Hepatocyte (in vitro differentiated cells): ENCODE measurements at regions not wholly inside any gene's neighbourhood (a gene's known extent, or its start where the extent isn't known, plus 50 kb on each side); places are given as distances from the start of the nearest gene placed in this dataset.

Experiments used
- CTCF ChIP-seq: fragments of 200-600 bp; sonication (generic); IDR thresholded peaks from 2 replicates; pipeline ENCODE4 v1.5.1; 2016; ENCODE audit warnings: antibody characterized with exemption, mild to moderate bottlenecking; ENCODE audit not compliant: poor library complexity
- EZH2 ChIP-seq: fragments of 200-600 bp; sonication (generic); IDR thresholded peaks from 2 replicates; pipeline ENCODE4 v1.6.1; 2016; ENCODE audit warnings: antibody characterized with exemption, mild to moderate bottlenecking, borderline replicate concordance

GRCh38 chr5:38714240-38714639 is 131.6 kb upstream of the OSMR start:
- TF ChIP-seq CTCF (no peak), EZH2 (no peak)
